Nephron (organoid): ENCODE measurements at regions not wholly inside any gene's neighbourhood (a gene's known extent, or its start where the extent isn't known, plus 50 kb on each side); places are given as distances from the start of the nearest gene placed in this dataset.

ENCODE experiments used
- H3K27ac Mint-ChIP-seq, 3 experiments: 2 replicates each; pipeline ENCODE4 v1.8.0; 2020; ENCODE audit warnings: mixed read lengths in 3 of 3, mild to moderate bottlenecking in 2 of 3, moderate library complexity in 1 of 3
- H3K27me3 Mint-ChIP-seq: 2 replicates; pipeline ENCODE4 v1.8.0; 2021; ENCODE audit warnings: low read depth, mild to moderate bottlenecking, moderate library complexity, mixed read lengths
- H3K36me3 Mint-ChIP-seq: 2 replicates; pipeline ENCODE4 v1.8.0; 2020; ENCODE audit warnings: low read depth, mixed read lengths
- H3K4me1 Mint-ChIP-seq: 2 replicates; pipeline ENCODE4 v1.8.0; 2020; ENCODE audit warnings: mixed read lengths
- H3K4me3 Mint-ChIP-seq, 3 experiments: 2 replicates each; pipeline ENCODE4 v1.8.0; 2020; ENCODE audit warnings: mild to moderate bottlenecking in 3 of 3, mixed read lengths in 3 of 3, moderate library complexity in 2 of 3
- H3K9me3 Mint-ChIP-seq: 2 replicates; pipeline ENCODE4 v1.8.0; 2020; ENCODE audit warnings: mixed read lengths
- CTCF ChIP-seq, 3 experiments: fragments of 200-600 bp; sonication (generic); IDR thresholded peaks; one replicate each; pipeline ENCODE4 v1.5.0; 2021; ENCODE audit warnings: antibody characterized with exemption in 3 of 3; ENCODE audit not compliant: unreplicated experiment in 3 of 3

GRCh38 chr20:6618051-6618450, 149.4 kb upstream of the BMP2 start:
- no peaks in the 10 kb centered on the region for H3K36me3 Mint-ChIP-seq
- TF ChIP-seq CTCF (IDR thresholded peaks at IDR 0.05; ENCODE audit: unreplicated experiment in 3 of 3) = no peak
- no peaks in the 10 kb centered on the region for H3K27me3 Mint-ChIP-seq
- H3K4me1 Mint-ChIP-seq = peaks cover 17% of the 10 kb centered on the region
- H3K9me3 Mint-ChIP-seq = no peaks in the 10 kb centered on the region
- H3K4me3 Mint-ChIP-seq = no peak overlapping the region
- peak overlapping the region in 2 of 3 experiments; percentile 4 to 33 for H3K27ac Mint-ChIP-seq

- H3K4me1 Mint-ChIP-seq = peaks cover 19% of the 10 kb centered on the region
- no peaks in the 10 kb centered on the region for H3K27me3 Mint-ChIP-seq
- H3K4me3 Mint-ChIP-seq = no peak overlapping the region
- H3K9me3 Mint-ChIP-seq = no peaks in the 10 kb centered on the region
- TF ChIP-seq CTCF (IDR thresholded peaks at IDR 0.05; ENCODE audit: unreplicated experiment in 3 of 3) = no peak
- no peaks in the 10 kb centered on the region for H3K36me3 Mint-ChIP-seq
- H3K27ac Mint-ChIP-seq = no peak overlapping the region
Observed at GRCh38 chr20:6616421-6616820, 151.1 kb upstream of the BMP2 start.

GRCh38 chr20:6614836-6615235, 152.7 kb upstream of the BMP2 start:
- H3K27me3 Mint-ChIP-seq = no peaks in the 10 kb centered on the region
- H3K4me1 Mint-ChIP-seq = peaks cover 19% of the 10 kb centered on the region
- no peak overlapping the region for H3K27ac Mint-ChIP-seq
- no peak for TF ChIP-seq CTCF (IDR thresholded peaks at IDR 0.05; ENCODE audit: unreplicated experiment in 3 of 3)
- H3K4me3 Mint-ChIP-seq = no peak overlapping the region
- no peaks in the 10 kb centered on the region for H3K36me3 Mint-ChIP-seq
- H3K9me3 Mint-ChIP-seq = no peaks in the 10 kb centered on the region

- Mint-ChIP-seq H3K9me3 (no peaks in the 10 kb centered on the region), H3K4me3 (no peak overlapping the region), H3K27ac (no peak overlapping the region), H3K27me3 (no peaks in the 10 kb centered on the region), H3K4me1 (peaks cover 15% of the 10 kb centered on the region), H3K36me3 (no peaks in the 10 kb centered on the region)
- no peak for TF ChIP-seq CTCF (IDR thresholded peaks at IDR 0.05; ENCODE audit: unreplicated experiment in 3 of 3)
Observed at GRCh38 chr20:6613280-6613861, 154.1 kb upstream of the BMP2 start.

GRCh38 chr20:6612606-6612923, 154.9 kb upstream of the BMP2 start:
- H3K4me3 Mint-ChIP-seq = no peak overlapping the region
- H3K36me3 Mint-ChIP-seq = no peaks in the 10 kb centered on the region
- no peaks in the 10 kb centered on the region for H3K9me3 Mint-ChIP-seq
- peaks cover 7% of the 10 kb centered on the region for H3K4me1 Mint-ChIP-seq
- H3K27ac Mint-ChIP-seq = no peak overlapping the region
- no peaks in the 10 kb centered on the region for H3K27me3 Mint-ChIP-seq
- no peak for TF ChIP-seq CTCF (IDR thresholded peaks at IDR 0.05; ENCODE audit: unreplicated experiment in 3 of 3)

GRCh38 chr20:6611911-6612605, 155.4 kb upstream of the BMP2 start:
- peaks cover 7% of the 10 kb centered on the region for H3K4me1 Mint-ChIP-seq
- H3K27ac Mint-ChIP-seq = no peak overlapping the region
- no peaks in the 10 kb centered on the region for H3K27me3 Mint-ChIP-seq
- no peak for TF ChIP-seq CTCF (IDR thresholded peaks at IDR 0.05; ENCODE audit: unreplicated experiment in 3 of 3)
- H3K4me3 Mint-ChIP-seq = no peak overlapping the region
- H3K9me3 Mint-ChIP-seq = no peaks in the 10 kb centered on the region
- no peaks in the 10 kb centered on the region for H3K36me3 Mint-ChIP-seq
